ENCODE measurements at regions not wholly inside any gene's neighbourhood (a gene's known extent, or its start where the extent isn't known, plus 50 kb on each side); places are given as distances from the start of the nearest gene placed in this dataset.

DNA sequence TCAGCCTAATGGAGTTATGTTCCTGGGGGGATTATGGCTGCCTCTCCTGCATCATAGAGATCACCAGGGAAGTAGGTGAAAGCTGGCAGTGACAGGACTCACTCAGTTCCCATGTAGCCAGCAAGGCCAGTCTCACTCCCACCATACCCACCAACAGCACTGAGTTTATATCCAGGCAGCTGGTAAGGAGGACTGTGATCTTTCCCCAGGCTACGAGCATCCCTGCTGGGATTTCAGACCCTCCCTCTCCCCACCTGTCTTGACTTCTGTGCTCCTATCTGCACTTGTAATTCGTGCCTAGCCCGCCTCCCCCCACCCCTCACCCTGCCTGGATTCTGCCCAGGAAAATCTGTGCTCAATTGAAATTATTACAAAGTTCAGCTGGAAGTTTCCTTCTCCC is 499.1 kb upstream of the NUDT12 start:
- ATAC-seq = no peak
- no peaks in the 10 kb centered on the region for H3K36me3 ChIP-seq
- H3K4me3 ChIP-seq = no peak overlapping the region
- H3K4me1 ChIP-seq = no peaks in the 10 kb centered on the region
- H3K27ac ChIP-seq = no peak overlapping the region
- TF ChIP-seq, protein P1, sequence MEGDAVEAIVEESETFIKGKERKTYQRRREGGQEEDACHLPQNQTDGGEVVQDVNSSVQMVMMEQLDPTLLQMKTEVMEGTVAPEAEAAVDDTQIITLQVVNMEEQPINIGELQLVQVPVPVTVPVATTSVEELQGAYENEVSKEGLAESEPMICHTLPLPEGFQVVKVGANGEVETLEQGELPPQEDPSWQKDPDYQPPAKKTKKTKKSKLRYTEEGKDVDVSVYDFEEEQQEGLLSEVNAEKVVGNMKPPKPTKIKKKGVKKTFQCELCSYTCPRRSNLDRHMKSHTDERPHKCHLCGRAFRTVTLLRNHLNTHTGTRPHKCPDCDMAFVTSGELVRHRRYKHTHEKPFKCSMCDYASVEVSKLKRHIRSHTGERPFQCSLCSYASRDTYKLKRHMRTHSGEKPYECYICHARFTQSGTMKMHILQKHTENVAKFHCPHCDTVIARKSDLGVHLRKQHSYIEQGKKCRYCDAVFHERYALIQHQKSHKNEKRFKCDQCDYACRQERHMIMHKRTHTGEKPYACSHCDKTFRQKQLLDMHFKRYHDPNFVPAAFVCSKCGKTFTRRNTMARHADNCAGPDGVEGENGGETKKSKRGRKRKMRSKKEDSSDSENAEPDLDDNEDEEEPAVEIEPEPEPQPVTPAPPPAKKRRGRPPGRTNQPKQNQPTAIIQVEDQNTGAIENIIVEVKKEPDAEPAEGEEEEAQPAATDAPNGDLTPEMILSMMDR (IDR thresholded peaks at IDR 0.05) = no peak
- no peak for TF ChIP-seq POLR2A (IDR thresholded peaks at IDR 0.05)
- no peaks in the 10 kb centered on the region for H3K27me3 ChIP-seq
- DNase-seq = no peak
- intact Hi-C loops (cut with DNase I) = no loop called here
- H3K9me3 ChIP-seq = no peaks in the 10 kb centered on the region
- no CpG with 5 or more reads among the region's 3 CpGs for WGBS (ENCODE audit: insufficient coverage, low coverage, low lambda C conversion rate, missing lambda C conversion rate)

DNA sequence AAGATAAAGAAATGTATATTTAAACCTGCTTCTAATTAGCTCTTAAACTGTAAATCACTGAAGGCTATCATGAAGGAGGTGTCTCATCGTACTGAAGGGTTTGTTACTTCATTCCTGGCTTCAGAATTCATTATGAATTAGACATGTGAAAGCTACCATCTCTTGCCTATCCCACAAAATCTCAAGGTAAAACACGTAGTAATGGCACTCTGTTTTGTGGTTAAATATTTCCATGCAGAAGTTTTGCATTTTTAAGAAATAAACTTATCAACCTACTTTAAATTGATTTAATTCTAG is 490.7 kb upstream of the NUDT12 start:
- no peak overlapping the region for H3K27ac ChIP-seq
- H3K36me3 ChIP-seq = no peaks in the 10 kb centered on the region
- H3K27me3 ChIP-seq = no peaks in the 10 kb centered on the region
- 35% methylated on average over 2 of the region's 2 CpGs for WGBS (ENCODE audit: insufficient coverage, low coverage, low lambda C conversion rate, missing lambda C conversion rate)
- no peak overlapping the region for H3K4me3 ChIP-seq
- DNase-seq (no peak), ATAC-seq (no peak)
- no peaks in the 10 kb centered on the region for H3K4me1 ChIP-seq
- H3K9me3 ChIP-seq = no peaks in the 10 kb centered on the region
- TF ChIP-seq, protein P1 (IDR thresholded peaks at IDR 0.05) = no peak
- no peak for TF ChIP-seq POLR2A (IDR thresholded peaks at IDR 0.05)
- intact Hi-C loops (cut with DNase I) = no loop called here

DNA sequence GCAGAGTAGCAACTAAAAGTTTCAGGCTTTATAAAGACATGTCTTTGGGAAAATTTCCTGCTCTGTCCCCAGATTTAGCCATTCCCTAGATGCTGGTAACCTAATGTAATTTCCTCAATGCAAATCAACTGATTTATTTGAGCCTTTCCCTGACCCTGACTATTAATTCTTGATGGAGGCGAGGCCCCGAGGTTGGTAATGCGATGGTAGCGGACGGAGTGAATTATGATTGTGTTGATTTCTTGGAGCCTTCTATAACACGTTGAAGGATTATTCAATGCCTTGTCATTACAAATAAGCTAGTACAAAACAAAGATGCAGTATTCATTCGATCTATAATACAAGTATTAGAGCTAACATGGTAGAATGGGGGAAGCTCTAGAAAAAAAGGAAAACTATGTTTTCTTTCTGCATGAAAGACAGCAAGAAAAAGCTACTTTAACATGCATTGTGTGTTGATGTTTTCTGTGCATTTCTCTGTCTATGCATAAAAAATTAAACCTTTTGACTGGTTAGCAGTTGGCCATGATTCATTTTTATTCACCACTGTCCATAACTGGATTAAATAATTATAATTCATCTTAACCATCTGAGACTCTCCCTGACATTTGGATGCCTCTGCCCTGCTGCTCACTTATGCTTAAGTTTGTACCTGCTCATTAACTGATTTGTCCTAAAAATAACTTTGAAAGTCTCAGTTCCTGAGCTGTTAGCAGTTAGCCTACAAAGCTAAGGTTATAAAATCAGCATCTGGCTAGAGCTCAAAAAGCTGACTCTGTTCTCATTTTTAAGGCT is 490.2 kb upstream of the NUDT12 start:
- WGBS (ENCODE audit: insufficient coverage, low coverage, low lambda C conversion rate, missing lambda C conversion rate) = 69% methylated on average over 7 of the region's 7 CpGs
- ATAC-seq (no peak), DNase-seq (no peak)
- Histone ChIP-seq H3K27me3 (no peaks in the 10 kb centered on the region), H3K4me3 (no peak overlapping the region), H3K4me1 (no peaks in the 10 kb centered on the region), H3K9me3 (no peaks in the 10 kb centered on the region), H3K36me3 (no peaks in the 10 kb centered on the region), H3K27ac (no peak overlapping the region)
- intact Hi-C loops (cut with DNase I) = no loop called here
- TF ChIP-seq POLR2A (IDR thresholded peaks at IDR 0.05) = no peak
- TF ChIP-seq, protein P1 (IDR thresholded peaks at IDR 0.05) = no peak

DNA sequence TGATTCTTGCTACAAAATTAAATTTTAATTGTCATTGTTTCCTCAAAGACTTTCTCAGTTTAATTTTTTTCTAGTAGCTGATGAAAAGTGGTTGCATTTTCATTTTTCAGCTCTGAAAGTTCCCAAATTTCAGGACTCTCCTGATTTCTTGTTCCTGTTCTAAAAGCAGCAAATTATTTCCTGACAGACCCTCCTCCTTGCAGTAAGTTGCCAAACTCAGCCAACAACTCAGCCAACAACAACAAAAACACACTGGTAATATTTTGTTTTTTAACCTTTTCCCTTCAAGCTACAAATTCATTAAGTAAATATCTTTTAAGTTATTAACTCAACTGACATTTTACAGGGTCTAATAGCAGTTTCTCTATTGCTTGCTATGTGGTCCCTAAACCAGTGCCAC is 487.8 kb upstream of the NUDT12 start:
- Histone ChIP-seq H3K27ac (no peak overlapping the region), H3K9me3 (no peaks in the 10 kb centered on the region), H3K27me3 (no peaks in the 10 kb centered on the region), H3K36me3 (no peaks in the 10 kb centered on the region), H3K4me3 (no peak overlapping the region), H3K4me1 (no peaks in the 10 kb centered on the region)
- TF ChIP-seq POLR2A (IDR thresholded peaks at IDR 0.05) = no peak
- TF ChIP-seq, protein P1 (IDR thresholded peaks at IDR 0.05) = no peak
- DNase-seq = no peak
- no peak for ATAC-seq
- intact Hi-C loops (cut with DNase I) = no loop called here

DNA sequence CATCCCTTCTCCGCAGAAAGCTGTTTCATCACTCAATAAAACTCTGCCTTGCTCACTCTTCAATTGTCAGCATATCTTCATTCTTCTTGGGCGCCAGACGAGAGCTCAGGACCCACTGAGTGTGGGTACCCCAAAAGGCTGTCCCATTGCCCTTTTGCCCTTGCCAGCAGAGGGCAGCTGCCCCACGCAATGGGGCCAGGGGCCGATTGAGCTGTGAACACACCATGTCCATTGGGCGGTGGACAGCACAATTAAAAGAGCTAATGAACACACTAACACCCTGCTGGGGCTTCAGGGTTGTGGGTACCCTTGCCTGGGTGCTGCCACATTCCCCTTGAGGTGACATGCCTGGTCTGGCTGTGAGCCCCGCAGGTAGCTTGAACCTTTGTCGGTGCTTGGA is 487.2 kb upstream of the NUDT12 start:
- Histone ChIP-seq H3K36me3 (no peaks in the 10 kb centered on the region), H3K27me3 (no peaks in the 10 kb centered on the region), H3K4me1 (no peaks in the 10 kb centered on the region), H3K4me3 (no peak overlapping the region), H3K9me3 (no peaks in the 10 kb centered on the region), H3K27ac (no peak overlapping the region)
- TF ChIP-seq POLR2A (IDR thresholded peaks at IDR 0.05) = no peak
- TF ChIP-seq, protein P1 (IDR thresholded peaks at IDR 0.05) = no peak
- intact Hi-C loops (cut with DNase I) = no loop called here
- DNase-seq = no peak
- WGBS (ENCODE audit: insufficient coverage, low coverage, low lambda C conversion rate, missing lambda C conversion rate) = 70% methylated on average over 3 of the region's 8 CpGs
- no peak for ATAC-seq

Measured in right lobe of liver (tissue), 6 donors.